ENCODE measurements at regions not wholly inside any gene's neighbourhood (a gene's known extent, or its start where the extent isn't known, plus 50 kb on each side); places are given as distances from the start of the nearest gene placed in this dataset.

DNA sequence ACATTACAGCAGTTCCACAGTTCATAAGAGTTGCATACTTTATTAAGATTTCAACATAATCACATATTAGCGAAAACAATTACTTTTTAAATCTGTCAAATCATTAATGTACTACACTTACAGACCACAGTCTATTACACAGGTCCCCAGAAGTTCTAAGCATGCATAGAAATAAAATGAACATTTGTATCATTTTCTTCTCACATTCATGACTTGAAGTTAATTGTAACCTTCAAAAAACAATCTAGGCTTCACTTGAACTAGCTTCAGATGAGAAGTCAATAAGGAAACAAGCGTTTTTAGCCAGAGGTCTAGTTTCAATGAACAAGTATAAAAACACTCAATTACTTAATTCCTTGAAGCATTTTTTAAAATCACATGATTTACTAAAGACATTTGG is 238.3 kb downstream of the HACE1 start:
- no peak overlapping the region for H3K9ac ChIP-seq (ENCODE audit: low read length)
- H3K4me2 ChIP-seq (ENCODE audit: low read length), result no peak overlapping the region
- H3K36me3 ChIP-seq (ENCODE audit: insufficient read depth, low read length), result no peaks in the 10 kb centered on the region
- H2AFZ ChIP-seq (ENCODE audit: low read depth, low read length), result no peak overlapping the region
- H3K27ac ChIP-seq (ENCODE audit: low read length), result no peak overlapping the region
- no peaks in the 10 kb centered on the region for H3F3A ChIP-seq (ENCODE audit: insufficient read depth, low read length, poor library complexity, severe bottlenecking)
- H3K9me3 ChIP-seq (ENCODE audit: low read length), result no peaks in the 10 kb centered on the region
- no peaks in the 10 kb centered on the region for H3K27me3 ChIP-seq (ENCODE audit: insufficient read depth, low read depth, low read length)
- no peak overlapping the region for H3K4me3 ChIP-seq (ENCODE audit: low read length)
- no peaks in the 10 kb centered on the region for H3K79me2 ChIP-seq (replicated peaks; ENCODE audit: insufficient read depth, low read length)
- TF ChIP-seq, protein P1, sequence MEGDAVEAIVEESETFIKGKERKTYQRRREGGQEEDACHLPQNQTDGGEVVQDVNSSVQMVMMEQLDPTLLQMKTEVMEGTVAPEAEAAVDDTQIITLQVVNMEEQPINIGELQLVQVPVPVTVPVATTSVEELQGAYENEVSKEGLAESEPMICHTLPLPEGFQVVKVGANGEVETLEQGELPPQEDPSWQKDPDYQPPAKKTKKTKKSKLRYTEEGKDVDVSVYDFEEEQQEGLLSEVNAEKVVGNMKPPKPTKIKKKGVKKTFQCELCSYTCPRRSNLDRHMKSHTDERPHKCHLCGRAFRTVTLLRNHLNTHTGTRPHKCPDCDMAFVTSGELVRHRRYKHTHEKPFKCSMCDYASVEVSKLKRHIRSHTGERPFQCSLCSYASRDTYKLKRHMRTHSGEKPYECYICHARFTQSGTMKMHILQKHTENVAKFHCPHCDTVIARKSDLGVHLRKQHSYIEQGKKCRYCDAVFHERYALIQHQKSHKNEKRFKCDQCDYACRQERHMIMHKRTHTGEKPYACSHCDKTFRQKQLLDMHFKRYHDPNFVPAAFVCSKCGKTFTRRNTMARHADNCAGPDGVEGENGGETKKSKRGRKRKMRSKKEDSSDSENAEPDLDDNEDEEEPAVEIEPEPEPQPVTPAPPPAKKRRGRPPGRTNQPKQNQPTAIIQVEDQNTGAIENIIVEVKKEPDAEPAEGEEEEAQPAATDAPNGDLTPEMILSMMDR (IDR thresholded peaks at IDR 0.05; ENCODE audit: poor library complexity, severe bottlenecking), result no peak
- TF ChIP-seq RAD21 (conservative IDR thresholded peaks at IDR 0.05) (no peak), TAF1 (IDR thresholded peaks at IDR 0.05; ENCODE audit: low read depth) (no peak), SMC3 (conservative IDR thresholded peaks at IDR 0.05; ENCODE audit: poor library complexity) (no peak), MXI1 (conservative IDR thresholded peaks at IDR 0.05; ENCODE audit: poor library complexity, severe bottlenecking) (no peak), EP300 (conservative IDR thresholded peaks at IDR 0.05; ENCODE audit: poor library complexity, severe bottlenecking) (no peak), POLR2AphosphoS5 (IDR thresholded peaks at IDR 0.05) (no peak)
- TF ChIP-seq, protein P2, sequence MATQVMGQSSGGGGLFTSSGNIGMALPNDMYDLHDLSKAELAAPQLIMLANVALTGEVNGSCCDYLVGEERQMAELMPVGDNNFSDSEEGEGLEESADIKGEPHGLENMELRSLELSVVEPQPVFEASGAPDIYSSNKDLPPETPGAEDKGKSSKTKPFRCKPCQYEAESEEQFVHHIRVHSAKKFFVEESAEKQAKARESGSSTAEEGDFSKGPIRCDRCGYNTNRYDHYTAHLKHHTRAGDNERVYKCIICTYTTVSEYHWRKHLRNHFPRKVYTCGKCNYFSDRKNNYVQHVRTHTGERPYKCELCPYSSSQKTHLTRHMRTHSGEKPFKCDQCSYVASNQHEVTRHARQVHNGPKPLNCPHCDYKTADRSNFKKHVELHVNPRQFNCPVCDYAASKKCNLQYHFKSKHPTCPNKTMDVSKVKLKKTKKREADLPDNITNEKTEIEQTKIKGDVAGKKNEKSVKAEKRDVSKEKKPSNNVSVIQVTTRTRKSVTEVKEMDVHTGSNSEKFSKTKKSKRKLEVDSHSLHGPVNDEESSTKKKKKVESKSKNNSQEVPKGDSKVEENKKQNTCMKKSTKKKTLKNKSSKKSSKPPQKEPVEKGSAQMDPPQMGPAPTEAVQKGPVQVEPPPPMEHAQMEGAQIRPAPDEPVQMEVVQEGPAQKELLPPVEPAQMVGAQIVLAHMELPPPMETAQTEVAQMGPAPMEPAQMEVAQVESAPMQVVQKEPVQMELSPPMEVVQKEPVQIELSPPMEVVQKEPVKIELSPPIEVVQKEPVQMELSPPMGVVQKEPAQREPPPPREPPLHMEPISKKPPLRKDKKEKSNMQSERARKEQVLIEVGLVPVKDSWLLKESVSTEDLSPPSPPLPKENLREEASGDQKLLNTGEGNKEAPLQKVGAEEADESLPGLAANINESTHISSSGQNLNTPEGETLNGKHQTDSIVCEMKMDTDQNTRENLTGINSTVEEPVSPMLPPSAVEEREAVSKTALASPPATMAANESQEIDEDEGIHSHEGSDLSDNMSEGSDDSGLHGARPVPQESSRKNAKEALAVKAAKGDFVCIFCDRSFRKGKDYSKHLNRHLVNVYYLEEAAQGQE (IDR thresholded peaks at IDR 0.05; ENCODE audit: borderline replicate concordance), result no peak
- no peaks in the 10 kb centered on the region for H4K20me1 ChIP-seq (ENCODE audit: insufficient read depth)
- no peaks in the 10 kb centered on the region for H3K9me2 ChIP-seq (ENCODE audit: insufficient read depth, low read length)

- Histone ChIP-seq H3K4me3 (ENCODE audit: low read length) (no peak overlapping the region), H3K79me2 (replicated peaks; ENCODE audit: insufficient read depth, low read length) (no peaks in the 10 kb centered on the region), H3K27ac (ENCODE audit: low read length) (no peak overlapping the region), H3F3A (ENCODE audit: insufficient read depth, low read length, poor library complexity, severe bottlenecking) (no peaks in the 10 kb centered on the region), H3K9ac (ENCODE audit: low read length) (no peak overlapping the region), H3K36me3 (ENCODE audit: insufficient read depth, low read length) (no peaks in the 10 kb centered on the region), H2AFZ (ENCODE audit: low read depth, low read length) (no peak overlapping the region), H3K9me3 (ENCODE audit: low read length) (no peaks in the 10 kb centered on the region), H3K27me3 (ENCODE audit: insufficient read depth, low read depth, low read length) (no peaks in the 10 kb centered on the region), H4K20me1 (ENCODE audit: insufficient read depth) (no peaks in the 10 kb centered on the region), H3K9me2 (ENCODE audit: insufficient read depth, low read length) (no peaks in the 10 kb centered on the region), H3K4me2 (ENCODE audit: low read length) (no peak overlapping the region)
- TF ChIP-seq SMC3 (conservative IDR thresholded peaks at IDR 0.05; ENCODE audit: poor library complexity), result no peak
Observed at GRCh38 chr6:104617591-104617990, 242.1 kb downstream of the HACE1 start.

DNA sequence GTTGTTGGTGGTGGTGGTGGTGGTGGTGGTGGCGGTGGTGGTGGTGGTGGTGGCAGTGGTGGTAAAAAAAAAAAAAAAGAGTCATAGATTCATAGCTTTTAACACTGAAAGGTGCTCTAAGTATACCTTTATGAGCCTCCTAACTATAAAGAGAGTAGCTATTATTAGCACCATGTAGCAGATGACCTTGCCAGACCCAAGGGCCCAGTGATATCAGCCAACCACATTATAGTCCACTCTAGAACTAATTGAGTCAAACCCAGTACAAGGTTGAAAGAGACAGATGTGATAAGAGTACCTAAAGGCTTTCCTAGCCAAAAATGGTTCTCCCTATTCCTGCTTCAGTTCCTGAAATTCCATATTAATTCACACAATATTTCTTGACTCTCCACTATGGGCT is 245.3 kb downstream of the HACE1 start:
- no peak overlapping the region for H3K9ac ChIP-seq (ENCODE audit: low read length)
- H3K4me2 ChIP-seq (ENCODE audit: low read length), result no peak overlapping the region
- H3K36me3 ChIP-seq (ENCODE audit: insufficient read depth, low read length), result no peaks in the 10 kb centered on the region
- no peaks in the 10 kb centered on the region for H3K9me3 ChIP-seq (ENCODE audit: low read length)
- no peaks in the 10 kb centered on the region for H3K79me2 ChIP-seq (replicated peaks; ENCODE audit: insufficient read depth, low read length)
- no peaks in the 10 kb centered on the region for H3F3A ChIP-seq (ENCODE audit: insufficient read depth, low read length, poor library complexity, severe bottlenecking)
- H3K4me3 ChIP-seq (ENCODE audit: low read length), result no peak overlapping the region
- TF ChIP-seq MXI1 (conservative IDR thresholded peaks at IDR 0.05; ENCODE audit: poor library complexity, severe bottlenecking) (no peak), EP300 (conservative IDR thresholded peaks at IDR 0.05; ENCODE audit: poor library complexity, severe bottlenecking) (no peak), POLR2AphosphoS5 (IDR thresholded peaks at IDR 0.05) (no peak), RAD21 (conservative IDR thresholded peaks at IDR 0.05) (no peak), SMC3 (conservative IDR thresholded peaks at IDR 0.05; ENCODE audit: poor library complexity) (no peak), EZH2 (IDR thresholded peaks at IDR 0.05; ENCODE audit: borderline replicate concordance, insufficient read depth, low read length, poor library complexity, severe bottlenecking) (no peak), TAF1 (IDR thresholded peaks at IDR 0.05; ENCODE audit: low read depth) (no peak)
- TF ChIP-seq, protein P2 (IDR thresholded peaks at IDR 0.05; ENCODE audit: borderline replicate concordance), result no peak
- TF ChIP-seq, protein P1 (IDR thresholded peaks at IDR 0.05; ENCODE audit: poor library complexity, severe bottlenecking), result no peak
- H3K27ac ChIP-seq (ENCODE audit: low read length), result no peak overlapping the region
- no peak overlapping the region for H2AFZ ChIP-seq (ENCODE audit: low read depth, low read length)
- no peaks in the 10 kb centered on the region for H3K9me2 ChIP-seq (ENCODE audit: insufficient read depth, low read length)
- no peaks in the 10 kb centered on the region for H3K27me3 ChIP-seq (ENCODE audit: insufficient read depth, low read depth, low read length)
- H4K20me1 ChIP-seq (ENCODE audit: insufficient read depth), result no peaks in the 10 kb centered on the region
